HEK293T (cell line): ENCODE measurements at regions not wholly inside any gene's neighbourhood (a gene's known extent, or its start where the extent isn't known, plus 50 kb on each side); places are given as distances from the start of the nearest gene placed in this dataset.

Experiments used
- CTBP1 ChIP-seq: fragments of 450-650 bp; IDR thresholded peaks from 2 replicates; pipeline ENCODE4 v1.6.1; 2016; ENCODE audit warnings: borderline replicate concordance
- ELF4 ChIP-seq: fragments of 450-650 bp; IDR thresholded peaks from 2 replicates; pipeline ENCODE4 v1.6.1; 2017; ENCODE audit warnings: antibody characterized with exemption
- FOXA1 ChIP-seq: fragments of 450-650 bp; IDR thresholded peaks from 2 replicates; pipeline ENCODE4 v1.6.1; 2016; ENCODE audit warnings: mild to moderate bottlenecking
- FOXK2 ChIP-seq: fragments of 450-650 bp; IDR thresholded peaks from 2 replicates; pipeline ENCODE4 v1.6.1; 2016; ENCODE audit warnings: mild to moderate bottlenecking
- FOXM1 ChIP-seq: fragments of 450-650 bp; IDR thresholded peaks from 2 replicates; pipeline ENCODE4 v1.6.1; 2017; ENCODE audit warnings: mild to moderate bottlenecking, borderline replicate concordance
- LEF1 ChIP-seq: fragments of 450-650 bp; IDR thresholded peaks from 2 replicates; pipeline ENCODE4 v1.6.1; 2017; ENCODE audit warnings: mild to moderate bottlenecking, borderline replicate concordance

- no peak for TF ChIP-seq LEF1
- no peak for TF ChIP-seq ELF4
- no peak for TF ChIP-seq CTBP1
- TF ChIP-seq FOXK2 = no peak
- no peak for TF ChIP-seq FOXM1
- TF ChIP-seq FOXA1 = no peak
These were observed 149.9 kb upstream of the FBXO33 start for GRCh38 chr14:39582028-39582654.
